NCI-H1436 (cell line): ENCODE measurements at regions not wholly inside any gene's neighbourhood (a gene's known extent, or its start where the extent isn't known, plus 50 kb on each side); places are given as distances from the start of the nearest gene placed in this dataset.

Experiments
- DNase-seq: peaks from one replicate; lab custom pipeline; 2025; lab: John Stamatoyannopoulos, UW

DNA sequence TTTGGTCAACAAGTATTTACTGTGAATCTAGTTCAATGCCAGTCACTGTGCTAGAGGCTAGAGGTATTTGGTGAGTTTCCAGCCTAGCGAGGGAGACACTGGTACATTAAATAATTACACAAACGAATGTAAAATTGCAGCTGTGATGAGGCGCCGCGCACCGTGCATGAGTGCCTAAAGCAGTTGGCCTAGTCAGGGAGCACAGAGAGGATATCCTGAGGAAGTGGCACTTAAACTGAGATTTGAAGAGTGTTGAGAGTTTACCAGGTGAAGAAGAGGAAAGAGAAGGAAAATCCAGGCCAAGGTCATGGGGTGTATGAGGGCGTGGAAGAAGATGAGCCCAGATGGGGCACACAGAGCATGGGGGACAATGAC, 157.6 kb upstream of the NDUFV2 start:
- DNase-seq: no peak

DNA sequence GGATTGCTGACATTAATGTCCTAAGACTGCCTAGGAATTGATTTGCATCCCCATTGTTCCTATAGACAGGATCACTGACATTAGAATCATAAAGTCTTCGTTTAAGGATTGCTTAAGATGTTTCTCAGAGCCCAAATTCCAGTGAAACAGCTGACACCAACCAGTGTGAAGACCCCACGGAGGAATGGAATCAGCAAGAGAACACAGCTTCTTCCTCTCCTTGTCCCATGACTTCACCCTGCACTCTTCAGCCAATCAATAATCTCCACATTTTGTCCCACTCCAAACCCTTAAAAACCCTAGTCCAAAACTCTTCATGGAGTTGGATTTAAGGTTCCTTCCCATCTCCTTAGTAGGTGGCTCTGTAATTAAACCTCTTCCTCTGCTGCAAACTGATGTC, 157.0 kb upstream of the NDUFV2 start:
- no peak for DNase-seq

DNA sequence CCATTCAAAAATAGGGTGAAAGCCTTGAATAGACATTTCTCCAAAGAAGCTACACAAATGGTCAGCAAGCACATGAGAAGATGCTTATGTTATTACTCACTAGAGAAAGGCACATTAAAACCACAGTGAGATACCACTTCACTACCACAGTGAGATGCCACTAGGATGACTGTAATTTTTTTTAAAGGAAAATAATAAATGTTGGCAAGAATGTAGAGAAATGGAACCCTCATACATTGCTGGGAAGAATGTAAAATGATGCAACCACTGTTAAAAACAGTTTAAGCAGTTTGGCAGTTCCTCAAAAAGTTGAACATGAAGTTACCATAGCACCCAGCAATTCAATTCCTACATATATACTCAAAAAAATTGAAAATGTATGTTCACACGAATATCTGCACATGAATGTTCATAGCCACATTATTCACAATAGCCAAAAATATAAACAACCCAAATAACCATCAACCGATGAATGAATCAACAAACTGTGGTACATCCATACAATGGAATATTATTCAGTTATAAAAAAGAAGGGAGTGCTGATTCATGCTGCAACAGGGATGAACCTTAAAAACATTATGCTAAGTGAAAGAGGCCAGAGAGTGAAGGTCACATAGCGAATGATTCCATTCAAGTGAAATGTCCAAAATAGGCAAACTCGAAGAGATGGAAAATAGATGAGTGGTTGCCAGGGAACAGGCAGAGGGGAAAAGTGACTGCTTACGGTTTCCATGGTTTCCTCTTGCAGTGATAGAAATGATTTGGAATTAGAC, 156.2 kb upstream of the NDUFV2 start:
- no peak for DNase-seq

DNA sequence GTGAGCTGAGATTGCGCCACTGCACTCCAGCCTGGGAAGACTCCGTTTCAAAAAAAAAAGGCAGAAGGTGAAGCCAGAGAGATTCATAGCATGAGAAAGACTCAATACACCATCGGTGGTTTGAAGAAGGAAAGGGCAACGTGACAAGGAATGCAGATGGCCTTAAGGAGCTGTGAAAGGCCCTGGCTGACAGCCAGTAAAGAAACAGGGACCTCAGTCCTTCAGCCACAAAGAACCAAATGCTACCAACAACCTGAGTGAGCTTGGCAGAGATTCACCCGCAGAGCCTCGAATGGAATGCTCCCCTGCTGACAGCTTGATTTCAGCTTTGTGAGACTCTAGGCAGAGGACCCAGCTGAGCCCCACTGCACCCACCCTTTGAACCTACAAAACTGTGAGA, 154.9 kb upstream of the NDUFV2 start:
- no peak for DNase-seq

DNA sequence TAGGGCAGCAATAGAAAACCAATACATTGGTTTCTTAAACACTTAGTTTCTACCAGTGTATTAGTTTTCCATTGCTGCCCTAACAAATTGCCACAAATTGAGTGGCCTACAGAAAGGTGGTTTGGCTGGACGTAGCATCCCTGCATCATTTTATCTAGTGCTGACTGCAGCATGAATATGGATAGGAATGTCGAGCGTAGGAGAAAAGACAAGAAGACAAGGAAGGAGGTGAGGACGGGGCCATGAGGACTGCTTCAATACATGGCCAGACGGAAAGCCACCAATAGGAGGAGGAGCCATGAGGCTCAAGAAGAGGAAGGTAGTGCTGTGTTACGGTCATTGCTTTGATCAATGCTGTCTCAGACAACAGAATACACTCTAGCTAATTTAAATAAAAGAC, 154.5 kb upstream of the NDUFV2 start:
- DNase-seq: no peak

DNA sequence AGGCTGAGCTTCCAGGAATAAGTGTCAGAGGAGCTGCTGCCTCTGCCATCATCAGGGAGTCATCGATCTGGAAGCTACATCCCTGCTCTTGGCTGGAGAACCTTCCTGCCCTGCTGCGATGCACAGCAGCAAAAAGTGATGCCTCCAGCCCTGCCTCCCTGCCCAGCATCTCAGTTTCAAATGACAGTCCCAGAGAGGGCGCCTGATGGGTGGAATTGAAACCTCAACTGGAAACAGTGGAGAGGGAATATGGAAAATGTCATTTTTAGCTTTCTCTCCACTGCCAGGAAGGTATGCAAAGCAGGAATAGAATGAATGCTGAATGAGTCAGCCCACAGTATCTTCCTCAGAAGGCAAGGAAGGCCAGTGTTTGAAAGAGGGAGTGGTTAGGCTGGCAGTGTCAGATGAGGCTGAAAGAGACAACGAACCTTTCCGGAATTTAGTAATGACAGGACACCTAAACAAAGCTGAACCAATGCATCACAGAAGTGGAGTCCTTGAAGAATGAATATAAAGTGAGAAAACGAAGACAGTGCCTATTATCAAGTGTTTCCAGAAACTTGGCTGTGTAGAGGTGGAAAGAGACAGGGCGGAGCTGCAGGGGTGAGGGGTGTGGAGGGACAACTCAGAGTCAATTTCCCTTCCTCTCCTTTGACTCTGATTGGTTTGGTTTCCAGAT, 153.9 kb upstream of the NDUFV2 start:
- no peak for DNase-seq

DNA sequence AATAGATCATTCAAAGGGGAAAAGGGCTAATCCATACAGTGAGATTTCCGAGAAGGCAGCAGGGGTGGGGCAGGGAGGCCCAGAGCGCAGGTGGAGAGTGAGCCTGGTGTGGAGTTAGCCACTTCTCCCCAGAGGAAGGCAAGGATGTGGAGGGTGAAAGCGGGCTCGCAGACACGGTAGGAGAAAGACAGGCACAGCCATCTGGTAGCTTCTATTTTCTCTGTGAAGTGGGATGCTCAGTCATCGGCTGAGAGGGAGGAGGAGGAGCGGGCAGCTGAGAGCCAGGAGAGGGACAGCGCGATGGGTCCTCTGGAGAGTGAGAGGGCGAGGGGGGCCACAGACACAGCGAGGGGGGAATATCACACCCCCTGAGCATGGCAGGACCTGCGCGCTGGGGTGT, 153.3 kb upstream of the NDUFV2 start:
- DNase-seq: peak; percentile 32

DNA sequence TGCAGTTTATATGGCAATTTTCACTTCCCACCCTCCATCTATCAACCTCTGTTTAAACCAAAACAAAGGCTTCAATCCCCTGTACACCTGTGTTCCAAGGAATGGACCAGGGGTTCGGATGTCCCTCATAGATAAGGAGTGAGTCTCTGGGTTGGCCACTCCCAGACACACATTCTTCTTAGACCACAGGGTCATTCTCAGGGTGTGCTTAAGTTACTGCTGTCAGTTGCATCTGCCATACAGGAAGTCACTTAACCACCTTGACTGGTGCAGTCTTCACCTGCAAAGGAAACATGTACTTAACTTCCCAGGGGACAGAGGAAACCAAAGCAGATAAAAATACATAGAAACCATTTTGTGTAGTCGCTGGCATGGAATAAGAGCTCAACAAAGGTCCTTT, 151.0 kb upstream of the NDUFV2 start:
- peak; percentile 13 for DNase-seq

DNA sequence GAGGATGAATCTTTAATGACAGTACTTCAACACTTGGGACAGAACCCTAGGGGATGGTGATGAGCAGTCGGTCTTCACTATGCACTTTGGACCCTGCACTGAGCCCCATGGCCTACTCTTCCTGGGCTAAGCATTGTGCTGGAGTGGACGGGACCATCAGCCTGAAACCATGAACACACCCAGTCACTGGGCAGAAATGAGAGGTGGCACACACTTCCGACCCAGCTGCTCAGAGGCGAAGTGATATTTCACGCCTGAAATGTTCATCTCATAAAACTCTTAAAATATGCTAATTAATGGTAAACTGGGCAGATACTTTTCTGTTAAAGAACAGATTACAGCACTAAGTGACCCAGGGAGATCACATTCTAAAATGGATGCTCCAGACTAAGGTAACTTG, 150.3 kb upstream of the NDUFV2 start:
- no peak for DNase-seq

DNA sequence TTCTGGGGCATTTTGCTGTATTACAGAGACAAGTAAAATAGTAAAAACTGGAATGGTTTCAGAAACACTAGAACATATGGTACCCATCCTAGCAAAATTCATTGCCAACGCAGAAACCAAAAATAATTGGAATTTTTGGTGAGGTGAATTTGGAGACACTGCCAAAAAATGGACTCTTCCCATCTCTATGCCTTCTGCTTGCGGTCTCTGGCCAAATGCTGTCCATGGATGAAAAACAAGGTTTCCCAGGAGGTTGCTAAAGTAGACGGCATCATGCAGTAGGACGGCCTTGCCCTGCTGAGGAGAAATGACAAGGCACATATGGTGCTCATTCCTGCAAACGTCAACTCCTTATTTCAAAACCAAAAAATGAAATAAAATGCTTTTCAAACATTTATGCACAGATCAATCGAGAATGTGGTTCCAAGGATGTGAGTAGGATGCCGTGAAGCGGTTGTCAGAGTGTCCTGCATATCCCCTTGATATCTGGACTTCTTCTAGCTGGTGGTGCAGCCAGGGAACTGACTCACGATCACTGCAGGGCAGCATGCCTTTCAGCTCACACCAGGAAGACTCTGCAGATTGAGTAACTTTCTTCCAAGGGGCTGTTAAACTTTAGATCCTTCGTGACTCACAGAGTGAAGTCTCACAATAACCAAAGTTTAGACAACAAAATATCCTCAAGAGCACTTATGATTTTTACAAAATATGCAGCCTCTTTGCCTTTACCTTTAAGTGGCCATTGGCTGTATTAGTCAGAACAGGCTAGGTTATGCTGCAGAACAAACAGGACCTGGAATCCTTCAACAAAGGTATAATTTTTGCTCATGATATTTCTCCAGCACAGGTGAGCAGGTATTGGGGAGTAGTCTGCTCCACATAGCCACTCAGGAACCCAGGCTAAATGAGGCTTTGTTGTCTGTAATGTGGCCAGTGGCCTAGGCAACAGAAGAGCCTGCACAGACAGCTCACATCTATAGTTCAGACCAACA, 149.4 kb upstream of the NDUFV2 start:
- DNase-seq: no peak

DNA sequence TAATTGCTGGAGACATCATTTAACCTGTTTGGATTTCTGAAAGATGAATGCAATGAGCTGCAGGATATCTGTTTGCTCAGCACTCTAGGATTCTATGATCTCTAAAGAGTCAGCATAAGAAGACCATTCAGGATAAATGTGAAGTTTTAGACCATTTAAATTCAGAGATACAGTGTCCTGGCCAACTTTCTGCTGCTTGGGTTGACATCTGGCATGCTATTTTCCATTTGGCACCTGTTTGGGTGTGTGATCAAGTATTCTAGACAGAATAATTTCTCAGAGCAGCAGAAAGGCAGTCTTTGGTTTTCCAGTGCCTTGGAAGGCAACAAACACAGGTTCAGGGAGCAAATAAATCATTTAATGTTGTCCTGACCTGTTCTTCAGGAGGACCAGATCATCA, 144.8 kb upstream of the NDUFV2 start:
- DNase-seq: no peak

DNA sequence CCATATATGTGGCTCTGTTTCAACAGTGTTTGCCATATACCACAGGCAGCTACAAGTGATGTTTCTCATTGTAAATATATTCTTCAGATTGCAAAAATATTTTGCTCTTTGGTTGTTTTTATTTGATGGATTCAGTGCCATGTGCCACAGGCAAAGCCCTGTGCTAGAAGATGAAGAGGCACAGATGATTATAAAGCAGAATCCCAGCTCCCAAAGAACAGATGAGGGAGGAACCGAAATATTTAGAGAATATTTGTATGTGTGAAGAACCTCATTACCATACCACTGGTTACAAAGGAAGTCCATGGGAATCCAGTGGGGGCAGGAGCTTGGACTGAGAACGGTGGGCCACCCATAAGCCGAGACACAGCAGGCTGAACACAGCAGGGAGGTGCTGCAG, 143.8 kb upstream of the NDUFV2 start:
- no peak for DNase-seq

DNA sequence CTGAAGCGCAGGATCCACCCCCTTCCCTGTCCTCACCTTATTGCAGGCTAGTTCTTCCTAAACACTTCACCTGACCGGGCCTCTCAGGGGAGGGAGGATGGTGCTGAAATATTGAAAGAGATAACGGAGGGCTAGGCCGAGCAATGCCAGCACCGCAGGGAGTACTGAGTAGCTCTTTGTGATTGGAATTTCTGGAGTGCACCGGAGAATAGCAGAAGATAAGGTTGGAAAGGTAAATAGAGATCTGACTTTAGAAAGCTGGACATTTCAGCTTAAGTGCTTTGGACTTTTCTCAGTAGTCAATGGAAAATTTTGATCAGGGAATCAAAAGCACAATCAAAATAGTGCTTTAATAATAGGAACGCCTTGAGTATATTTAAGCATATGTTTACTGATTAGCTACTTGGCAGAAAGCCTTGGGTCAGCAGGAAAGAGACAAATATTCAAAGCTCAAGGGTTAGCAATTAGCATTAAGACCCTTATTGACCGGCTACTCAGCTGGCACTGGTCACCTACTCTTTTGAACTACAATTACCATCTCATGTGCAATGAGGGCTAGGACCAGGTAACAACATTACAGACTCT, 142.9 kb upstream of the NDUFV2 start:
- no peak for DNase-seq

DNA sequence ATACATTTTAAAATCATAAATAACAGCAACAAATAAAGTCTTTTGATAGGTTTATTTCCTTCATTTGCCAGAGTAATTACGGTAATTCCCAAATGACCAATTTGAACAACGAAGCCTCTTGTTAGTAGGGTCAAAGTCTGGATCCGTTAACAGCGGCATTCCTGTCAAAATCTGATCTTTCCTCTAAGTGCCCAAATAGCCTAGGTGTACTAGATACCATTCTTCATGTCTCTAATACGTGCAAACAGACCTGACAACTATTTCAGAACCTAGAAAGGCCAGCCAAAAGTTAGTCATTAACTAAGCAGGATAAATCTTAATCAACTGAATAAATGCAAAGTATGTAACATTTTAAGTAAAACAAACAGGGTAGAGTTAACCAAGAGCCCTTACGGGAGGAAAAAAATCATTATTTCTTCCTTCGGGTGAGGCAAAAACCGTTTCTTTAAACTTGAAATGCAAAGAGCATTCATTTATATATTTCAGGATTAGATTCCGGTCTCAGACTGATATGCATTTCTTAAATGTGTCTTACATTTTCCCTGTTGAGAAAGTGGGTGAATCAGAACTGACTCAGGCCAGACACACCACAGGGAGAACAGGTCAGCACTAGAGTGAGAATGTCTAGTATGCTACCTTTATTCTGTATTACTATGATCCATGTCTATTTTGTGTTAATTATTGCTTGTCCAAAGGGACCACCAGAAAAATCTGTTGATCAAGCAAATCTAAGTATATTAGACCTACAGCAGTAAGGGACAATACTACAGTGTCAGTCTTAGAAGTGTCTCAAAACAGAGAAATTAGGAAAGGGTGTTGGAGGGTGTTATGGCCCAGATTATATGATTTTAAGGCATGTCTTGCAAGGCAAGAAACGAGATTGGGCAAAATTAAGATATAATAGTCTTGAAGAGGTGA, 141.5 kb upstream of the NDUFV2 start:
- no peak for DNase-seq

DNA sequence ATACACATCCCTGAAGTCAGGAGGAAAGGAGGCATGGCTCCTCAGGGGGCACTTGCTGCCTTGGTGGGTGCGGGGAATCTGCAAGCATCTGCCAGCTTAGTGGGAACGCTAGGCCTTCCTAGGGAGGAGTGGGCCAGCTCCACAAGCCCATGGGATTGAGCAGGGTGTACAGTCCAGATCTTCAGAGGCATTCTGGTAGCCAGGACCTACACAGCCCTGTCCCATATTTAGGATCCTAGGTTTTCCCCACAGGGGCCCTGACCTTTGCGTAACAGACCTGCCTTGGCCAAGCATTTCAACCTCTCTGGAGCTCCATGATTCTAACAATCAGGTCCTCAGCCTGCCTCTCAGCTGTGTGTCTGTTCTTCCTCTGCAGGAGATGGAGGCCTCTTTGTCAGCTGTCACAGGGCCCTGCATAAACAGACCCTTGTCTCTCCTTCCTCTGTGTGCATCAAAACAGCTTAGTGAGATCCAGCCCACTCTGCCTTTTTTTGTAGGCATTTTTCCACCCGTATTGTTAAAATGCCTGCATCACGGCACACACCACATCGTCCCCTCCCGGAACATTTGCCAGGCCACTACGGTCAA, 140.2 kb upstream of the NDUFV2 start:
- no peak for DNase-seq

DNA sequence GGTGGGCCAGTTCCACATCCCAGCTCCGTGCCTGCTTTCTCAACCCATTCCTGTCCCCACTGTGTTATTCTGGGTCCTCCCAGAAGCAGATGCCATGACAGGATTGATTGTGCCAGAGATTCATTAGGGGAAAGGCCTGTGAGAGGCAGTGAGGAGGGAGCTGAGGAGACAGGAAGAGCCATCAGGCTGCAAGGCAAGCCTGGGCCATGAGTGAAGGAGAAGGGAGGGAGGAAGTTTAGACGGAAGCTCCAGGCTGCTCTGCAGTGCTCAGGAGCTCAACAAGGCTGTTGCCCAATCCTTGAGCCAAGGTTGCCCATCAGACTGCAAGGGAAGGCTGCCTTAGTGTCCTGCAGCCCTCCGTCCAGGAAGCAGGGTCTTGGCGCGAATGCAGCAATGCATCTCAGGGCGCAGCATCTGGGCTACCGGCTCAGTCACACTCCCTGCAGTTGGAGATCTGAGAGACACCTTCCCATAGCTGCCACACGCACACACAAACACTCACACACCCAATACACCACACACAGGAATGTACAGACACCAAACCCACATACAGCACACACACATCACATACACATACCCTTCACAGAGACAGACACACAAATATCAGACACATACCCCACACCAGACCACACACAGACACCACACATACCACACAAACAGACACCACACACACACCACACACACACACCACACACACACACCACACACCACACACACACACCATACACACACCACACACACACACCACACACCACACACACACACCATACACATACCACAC, 139.5 kb upstream of the NDUFV2 start:
- no peak for DNase-seq

DNA sequence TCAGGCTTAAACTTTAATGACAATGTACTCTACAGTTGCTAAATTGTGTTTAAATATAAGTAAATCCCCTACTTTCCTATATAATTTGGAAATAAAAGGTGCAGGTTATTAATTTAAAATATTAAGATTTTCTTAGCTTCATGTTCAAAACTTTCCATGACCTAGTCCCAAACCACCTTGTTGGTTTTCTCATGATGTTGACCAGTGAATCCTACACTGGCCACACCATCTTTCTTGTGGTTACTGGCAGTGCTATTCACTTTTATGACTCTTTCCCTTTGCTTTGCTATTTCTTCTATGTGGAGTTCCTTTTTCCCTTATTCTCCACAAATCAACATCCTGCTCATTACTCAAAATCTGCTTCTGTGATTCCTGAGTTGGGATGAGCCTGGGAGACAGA, 138.6 kb upstream of the NDUFV2 start:
- DNase-seq: no peak

DNA sequence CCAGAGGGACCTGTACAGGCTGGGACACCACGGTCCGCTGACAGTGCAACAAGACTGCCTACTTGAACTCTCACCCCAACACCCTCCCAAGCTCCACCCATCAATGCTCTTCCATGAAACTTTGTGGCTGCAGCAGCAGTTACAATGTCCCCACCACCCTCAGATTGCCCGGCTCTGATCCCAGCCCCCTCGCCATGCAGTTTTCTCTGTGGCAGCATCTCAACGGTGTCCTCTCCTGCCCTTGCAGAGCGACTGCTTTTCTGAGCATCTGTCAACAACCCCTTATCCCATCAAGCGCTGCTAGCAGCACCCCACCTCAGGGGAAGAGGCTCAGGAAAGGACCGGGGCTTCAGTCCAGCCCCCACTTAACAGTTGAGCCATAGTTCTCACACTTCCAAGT, 137.1 kb upstream of the NDUFV2 start:
- DNase-seq: no peak

DNA sequence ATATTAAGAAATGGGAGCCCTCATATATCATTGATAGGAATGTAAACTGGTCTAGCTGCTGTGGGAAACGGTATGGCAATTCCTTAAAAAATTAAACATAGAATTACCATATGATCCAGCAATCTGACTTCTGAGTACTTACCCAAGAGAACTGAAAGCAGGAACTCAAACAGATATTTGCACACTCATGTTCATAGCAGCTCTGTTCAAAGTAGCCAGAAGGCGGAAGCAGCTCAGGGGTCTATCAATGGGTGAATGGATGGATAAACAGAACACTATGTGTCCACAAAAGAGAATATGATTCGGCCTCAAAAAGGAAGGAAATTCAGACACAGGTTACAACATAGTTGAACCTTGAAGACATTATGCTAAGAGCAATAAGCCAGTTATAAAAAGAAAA, 135.7 kb upstream of the NDUFV2 start:
- no peak for DNase-seq

DNA sequence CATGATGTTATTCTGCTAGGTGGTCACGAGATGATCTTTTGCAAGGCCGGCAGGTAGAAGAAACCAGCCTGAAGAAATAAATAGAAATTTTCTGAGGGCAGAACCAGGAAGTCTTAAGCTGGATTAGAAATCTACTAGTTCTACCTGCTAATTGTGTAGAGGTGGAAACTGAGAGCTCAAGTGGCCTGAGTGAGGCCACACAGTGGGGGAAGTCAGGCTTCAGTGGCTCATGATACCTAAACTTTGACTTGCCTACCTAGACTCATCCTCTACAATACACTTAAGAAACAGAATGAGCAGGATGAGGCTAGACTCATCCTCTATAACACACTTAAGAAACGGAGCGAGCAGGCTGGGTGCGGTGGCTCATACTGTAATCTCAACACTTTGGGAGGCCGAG, 134.9 kb upstream of the NDUFV2 start:
- no peak for DNase-seq
